WTC11 (cell line): ENCODE measurements at regions not wholly inside any gene's neighbourhood (a gene's known extent, or its start where the extent isn't known, plus 50 kb on each side); places are given as distances from the start of the nearest gene placed in this dataset.

Experiments used
- ATAC-seq: fragments of 200-7000 bp; cut with Tn5 transposase; 2 replicates; pipeline ENCODE4 v1.10.0; 2021; ENCODE audit warnings: mild to moderate bottlenecking, moderate library complexity
- CTCF ChIA-PET: fragments of 300-600 bp; sonication (Branson Sonifier 250); formaldehyde crosslinking; loops from one replicate; lab custom pipeline; 2021; ENCODE audit warnings: antibody characterized with exemption; lab: Charles Lee
- POLR2A ChIA-PET: fragments of 350-600 bp; sonication (Branson Sonifier 250); formaldehyde crosslinking; loops from one replicate; lab custom pipeline; 2021; ENCODE audit warnings: antibody characterized with exemption; lab: Charles Lee
- DNase-seq: peaks from one replicate; pipeline ENCODE4 v3.0.0; 2021; ENCODE audit warnings: low spot score
- H3K27ac Mint-ChIP-seq: 2 replicates; pipeline ENCODE4 v1.8.0; 2021; ENCODE audit warnings: mixed read lengths
- H3K27me3 Mint-ChIP-seq: 2 replicates; pipeline ENCODE4 v1.8.0; 2021; ENCODE audit warnings: low read depth, mild to moderate bottlenecking, moderate library complexity, mixed read lengths
- H3K36me3 Mint-ChIP-seq: 2 replicates; pipeline ENCODE4 v1.8.0; 2021; ENCODE audit warnings: mixed read lengths
- H3K4me1 Mint-ChIP-seq: 2 replicates; pipeline ENCODE4 v1.8.0; 2022; ENCODE audit warnings: mixed read lengths
- H3K4me3 Mint-ChIP-seq: 2 replicates; pipeline ENCODE4 v1.8.0; 2021; ENCODE audit warnings: mild to moderate bottlenecking, moderate library complexity, mixed read lengths
- H3K9me3 Mint-ChIP-seq: 2 replicates; pipeline ENCODE4 v1.8.0; 2021; ENCODE audit warnings: mixed read lengths
- AFF4 ChIP-seq: sonication (generic); formaldehyde crosslinking; IDR thresholded peaks from 2 replicates; pipeline ENCODE4 v1.8.1; 2023; ENCODE audit warnings: mild to moderate bottlenecking, missing genetic modification reagents, borderline replicate concordance
- CBFB ChIP-seq: sonication (generic); formaldehyde crosslinking; IDR thresholded peaks from 2 replicates; pipeline ENCODE4 v1.8.1; 2022; ENCODE audit warnings: mild to moderate bottlenecking, low read depth, missing genetic modification reagents
- E2F5 ChIP-seq: sonication (generic); formaldehyde crosslinking; IDR thresholded peaks from 2 replicates; pipeline ENCODE4 v1.8.1; 2022; ENCODE audit warnings: mild to moderate bottlenecking, moderate library complexity, missing genetic modification reagents
- FOXP1 ChIP-seq: sonication (generic); formaldehyde crosslinking; IDR thresholded peaks from 2 replicates; pipeline ENCODE4 v1.8.0; 2022; ENCODE audit warnings: missing genetic modification reagents, mild to moderate bottlenecking, moderate library complexity, borderline replicate concordance
- FOXP4 ChIP-seq: sonication (generic); formaldehyde crosslinking; IDR thresholded peaks from 2 replicates; pipeline ENCODE4 v1.8.0; 2022; ENCODE audit warnings: mild to moderate bottlenecking, missing genetic modification reagents
- GABPB1 ChIP-seq: sonication (generic); formaldehyde crosslinking; IDR thresholded peaks from 2 replicates; pipeline ENCODE4 v1.8.1; 2023; ENCODE audit warnings: mild to moderate bottlenecking, missing genetic modification reagents
- GRHL2 ChIP-seq: fragments of 250-450 bp; sonication (Bioruptor Pico); IDR thresholded peaks from 2 replicates; pipeline ENCODE4 v1.8.0; 2022; ENCODE audit warnings: mild to moderate bottlenecking, moderate library complexity; ENCODE audit not compliant: insufficient replicate concordance, severe bottlenecking
- JUN ChIP-seq: sonication (generic); formaldehyde crosslinking; IDR thresholded peaks from 2 replicates; pipeline ENCODE4 v1.8.0; 2023; ENCODE audit warnings: mild to moderate bottlenecking, missing genetic modification reagents
- NFATC4 ChIP-seq: fragments of 250-450 bp; sonication (Bioruptor Pico); IDR thresholded peaks from 2 replicates; pipeline ENCODE4 v1.9.0; 2021; ENCODE audit warnings: mild to moderate bottlenecking
- NR2C2 ChIP-seq: sonication (generic); formaldehyde crosslinking; IDR thresholded peaks from 2 replicates; pipeline ENCODE4 v1.8.0; 2022; ENCODE audit warnings: mild to moderate bottlenecking, missing genetic modification reagents
- PRDM15 ChIP-seq: sonication (generic); formaldehyde crosslinking; IDR thresholded peaks from 2 replicates; pipeline ENCODE4 v1.8.0; 2022; ENCODE audit warnings: missing genetic modification reagents
- SP1 ChIP-seq: sonication (generic); formaldehyde crosslinking; conservative IDR thresholded peaks from 2 replicates; pipeline ENCODE4 v1.8.1; 2022; ENCODE audit warnings: missing genetic modification reagents
- TEAD1 ChIP-seq: sonication (generic); formaldehyde crosslinking; IDR thresholded peaks from 2 replicates; pipeline ENCODE4 v1.8.0; 2022; ENCODE audit warnings: mild to moderate bottlenecking, missing genetic modification reagents
- TP53 ChIP-seq: sonication (generic); formaldehyde crosslinking; IDR thresholded peaks from 2 replicates; pipeline ENCODE4 v1.8.1; 2023; ENCODE audit warnings: mild to moderate bottlenecking, missing genetic modification reagents
- USF1 ChIP-seq: sonication (generic); formaldehyde crosslinking; IDR thresholded peaks from 2 replicates; pipeline ENCODE4 v1.8.0; 2022; ENCODE audit warnings: mild to moderate bottlenecking, missing genetic modification reagents
- ZBTB43 ChIP-seq: sonication (generic); formaldehyde crosslinking; IDR thresholded peaks from 2 replicates; pipeline ENCODE4 v1.8.1; 2023; ENCODE audit warnings: mild to moderate bottlenecking, missing genetic modification reagents
- ZNF219 ChIP-seq: sonication (generic); formaldehyde crosslinking; IDR thresholded peaks from 2 replicates; pipeline ENCODE4 v1.8.0; 2023; ENCODE audit warnings: missing genetic modification reagents, mild to moderate bottlenecking, borderline replicate concordance
- ZSCAN18 ChIP-seq: fragments of 250-450 bp; sonication (Bioruptor Pico); IDR thresholded peaks from 2 replicates; pipeline ENCODE4 v2.1.2; 2022; ENCODE audit warnings: mild to moderate bottlenecking, moderate library complexity

- Mint-ChIP-seq H3K4me3 (no peak overlapping the region), H3K36me3 (peaks cover 6% of the 10 kb centered on the region; the same call in 1 of the 2 replicates), H3K9me3 (peaks cover 7% of the 10 kb centered on the region), H3K27me3 (no peaks in the 10 kb centered on the region), H3K27ac (no peak overlapping the region), H3K4me1 (peaks cover 6% of the 10 kb centered on the region; the same call in 1 of the 2 replicates)
- ChIA-PET POLR2A (no interaction called here), CTCF (no interaction called here)
- TF ChIP-seq ZNF219 (CRISPR knock-in tag) = no peak
- ATAC-seq = no peak
- DNase-seq = no peak
Measured at GRCh38 chr2:101574622-101575021, 99.7 kb upstream of the RFX8 start.

- no peak overlapping the region for H3K27ac Mint-ChIP-seq
- CTCF ChIA-PET = no interaction called here
- DNase-seq (no peak), ATAC-seq (no peak)
- H3K27me3 Mint-ChIP-seq = no peaks in the 10 kb centered on the region
- peaks cover 7% of the 10 kb centered on the region for H3K9me3 Mint-ChIP-seq
- peaks cover 17% of the 10 kb centered on the region for H3K4me1 Mint-ChIP-seq
- POLR2A ChIA-PET = no interaction called here
- H3K36me3 Mint-ChIP-seq = peaks cover 6% of the 10 kb centered on the region; the same call in 1 of the 2 replicates
- TF ChIP-seq GRHL2 (CRISPR knock-in tag) (no peak), E2F5 (CRISPR knock-in tag) (no peak), NR2C2 (CRISPR knock-in tag) (no peak), TP53 (no peak), FOXP4 (CRISPR knock-in tag) (no peak), JUN (no peak), GABPB1 (CRISPR knock-in tag) (no peak), TEAD1 (CRISPR knock-in tag) (no peak), SP1 (CRISPR knock-in tag) (no peak), NFATC4 (CRISPR knock-in tag) (no peak), USF1 (CRISPR knock-in tag) (no peak), ZSCAN18 (no peak)
- no peak overlapping the region for H3K4me3 Mint-ChIP-seq
Measured at GRCh38 chr2:101571951-101572350, 97.0 kb upstream of the RFX8 start.

GRCh38 chr2:101569886-101570520 is 95.1 kb upstream of the RFX8 start:
- no peak overlapping the region for H3K27ac Mint-ChIP-seq
- H3K4me3 Mint-ChIP-seq = no peak overlapping the region
- ChIA-PET CTCF (no interaction called here), POLR2A (no interaction called here)
- peaks cover 6% of the 10 kb centered on the region; the same call in 1 of the 2 replicates for H3K36me3 Mint-ChIP-seq
- ATAC-seq (no peak), DNase-seq (no peak)
- peaks cover 34% of the 10 kb centered on the region for H3K4me1 Mint-ChIP-seq
- H3K9me3 Mint-ChIP-seq = peaks cover 7% of the 10 kb centered on the region
- no peaks in the 10 kb centered on the region for H3K27me3 Mint-ChIP-seq
- no peak for TF ChIP-seq NR2C2 (CRISPR knock-in tag)
- no peak for TF ChIP-seq ZBTB43 (CRISPR knock-in tag)
- no peak for TF ChIP-seq AFF4 (CRISPR knock-in tag)
- no peak for TF ChIP-seq PRDM15 (CRISPR knock-in tag)
- TF ChIP-seq CBFB (CRISPR knock-in tag) = no peak
- no peak for TF ChIP-seq FOXP1 (CRISPR knock-in tag)
